ENCODE measurements at regions not wholly inside any gene's neighbourhood (a gene's known extent, or its start where the extent isn't known, plus 50 kb on each side); places are given as distances from the start of the nearest gene placed in this dataset.

- no peak for TF ChIP-seq POLR2A (IDR thresholded peaks at IDR 0.05)
- no peak for TF ChIP-seq POLR2AphosphoS5 (IDR thresholded peaks at IDR 0.05)
Observed at GRCh38 chr6:137297887-137298286, 78.7 kb upstream of the IFNGR1 start.
